WTC11 (cell line): ENCODE measurements at regions not wholly inside any gene's neighbourhood (a gene's known extent, or its start where the extent isn't known, plus 50 kb on each side); places are given as distances from the start of the nearest gene placed in this dataset.

Experiments
- ATAC-seq: fragments of 200-7000 bp; cut with Tn5 transposase; 2 replicates; pipeline ENCODE4 v1.10.0; 2021; ENCODE audit warnings: mild to moderate bottlenecking, moderate library complexity
- CTCF ChIA-PET: fragments of 300-600 bp; sonication (Branson Sonifier 250); formaldehyde crosslinking; loops from one replicate; lab custom pipeline; 2021; ENCODE audit warnings: antibody characterized with exemption; lab: Charles Lee
- POLR2A ChIA-PET: fragments of 350-600 bp; sonication (Branson Sonifier 250); formaldehyde crosslinking; loops from one replicate; lab custom pipeline; 2021; ENCODE audit warnings: antibody characterized with exemption; lab: Charles Lee
- DNase-seq: peaks from one replicate; pipeline ENCODE4 v3.0.0; 2021; ENCODE audit warnings: low spot score
- H3K27ac Mint-ChIP-seq: 2 replicates; pipeline ENCODE4 v1.8.0; 2021; ENCODE audit warnings: mixed read lengths
- H3K27me3 Mint-ChIP-seq: 2 replicates; pipeline ENCODE4 v1.8.0; 2021; ENCODE audit warnings: low read depth, mild to moderate bottlenecking, moderate library complexity, mixed read lengths
- H3K36me3 Mint-ChIP-seq: 2 replicates; pipeline ENCODE4 v1.8.0; 2021; ENCODE audit warnings: mixed read lengths
- H3K4me1 Mint-ChIP-seq: 2 replicates; pipeline ENCODE4 v1.8.0; 2022; ENCODE audit warnings: mixed read lengths
- H3K4me3 Mint-ChIP-seq: 2 replicates; pipeline ENCODE4 v1.8.0; 2021; ENCODE audit warnings: mild to moderate bottlenecking, moderate library complexity, mixed read lengths
- H3K9me3 Mint-ChIP-seq: 2 replicates; pipeline ENCODE4 v1.8.0; 2021; ENCODE audit warnings: mixed read lengths
- FOXP1 ChIP-seq: sonication (generic); formaldehyde crosslinking; IDR thresholded peaks from 2 replicates; pipeline ENCODE4 v1.8.0; 2022; ENCODE audit warnings: missing genetic modification reagents, mild to moderate bottlenecking, moderate library complexity, borderline replicate concordance
- GTF2I ChIP-seq: fragments of 250-450 bp; sonication (Bioruptor Pico); conservative IDR thresholded peaks from 2 replicates; pipeline ENCODE4 v1.4.0; 2021; ENCODE audit warnings: mild to moderate bottlenecking
- MXD4 ChIP-seq: fragments of 250-450 bp; sonication (Bioruptor Pico); IDR thresholded peaks from 2 replicates; pipeline ENCODE4 v1.8.0; 2021; ENCODE audit warnings: mild to moderate bottlenecking, moderate library complexity, borderline replicate concordance
- NR1H2 ChIP-seq: sonication (generic); formaldehyde crosslinking; IDR thresholded peaks from 2 replicates; pipeline ENCODE4 v1.9.0; 2021; ENCODE audit warnings: mild to moderate bottlenecking, moderate library complexity, missing genetic modification reagents
- NR2C2 ChIP-seq: sonication (generic); formaldehyde crosslinking; IDR thresholded peaks from 2 replicates; pipeline ENCODE4 v1.8.0; 2022; ENCODE audit warnings: mild to moderate bottlenecking, missing genetic modification reagents
- RELA ChIP-seq: sonication (generic); formaldehyde crosslinking; IDR thresholded peaks from 2 replicates; pipeline ENCODE4 v1.8.1; 2022; ENCODE audit warnings: missing genetic modification reagents, mild to moderate bottlenecking, borderline replicate concordance
- SP1 ChIP-seq: sonication (generic); formaldehyde crosslinking; conservative IDR thresholded peaks from 2 replicates; pipeline ENCODE4 v1.8.1; 2022; ENCODE audit warnings: missing genetic modification reagents
- TEAD1 ChIP-seq: sonication (generic); formaldehyde crosslinking; IDR thresholded peaks from 2 replicates; pipeline ENCODE4 v1.8.0; 2022; ENCODE audit warnings: mild to moderate bottlenecking, missing genetic modification reagents
- ZBTB21 ChIP-seq: sonication (generic); formaldehyde crosslinking; IDR thresholded peaks from 2 replicates; pipeline ENCODE4 v1.8.1; 2023; ENCODE audit warnings: mild to moderate bottlenecking, missing genetic modification reagents, borderline replicate concordance
- ZNF121 ChIP-seq: sonication (generic); formaldehyde crosslinking; IDR thresholded peaks from 2 replicates; pipeline ENCODE4 v1.8.0; 2023; ENCODE audit warnings: missing genetic modification reagents
- ZNF232 ChIP-seq: sonication (generic); formaldehyde crosslinking; IDR thresholded peaks from 2 replicates; pipeline ENCODE4 v1.8.0; 2022; ENCODE audit warnings: mild to moderate bottlenecking, missing genetic modification reagents
- ZNF263 ChIP-seq: sonication (generic); formaldehyde crosslinking; IDR thresholded peaks from 2 replicates; pipeline ENCODE4 v1.8.1; 2022; ENCODE audit warnings: low read depth, mild to moderate bottlenecking, moderate library complexity, missing genetic modification reagents
- ZNF396 ChIP-seq: fragments of 250-450 bp; sonication (Bioruptor Pico); IDR thresholded peaks from 2 replicates; pipeline ENCODE4 v1.8.0; 2021; ENCODE audit warnings: mild to moderate bottlenecking, moderate library complexity, borderline replicate concordance
- ZNF416 ChIP-seq: fragments of 250-450 bp; sonication (Bioruptor Pico); IDR thresholded peaks from 2 replicates; pipeline ENCODE4 v1.9.0; 2021; ENCODE audit warnings: mild to moderate bottlenecking, inconsistent platforms
- ZNF423 ChIP-seq: fragments of 250-450 bp; sonication (Bioruptor Pico); IDR thresholded peaks from 2 replicates; pipeline ENCODE4 v2.1.2; 2022; ENCODE audit warnings: mild to moderate bottlenecking, moderate library complexity
- TF ChIP-seq, protein P1 (sequence below): sonication (generic); formaldehyde crosslinking; IDR thresholded peaks from 2 replicates; pipeline ENCODE4 v1.8.0; 2022; ENCODE audit warnings: mild to moderate bottlenecking, missing genetic modification reagents
- TF ChIP-seq, protein P2 (sequence below): sonication (generic); formaldehyde crosslinking; IDR thresholded peaks from 2 replicates; pipeline ENCODE4 v1.8.0; 2023; ENCODE audit warnings: missing genetic modification reagents
- TF ChIP-seq, protein P3 (sequence below): fragments of 250-450 bp; sonication (Bioruptor Pico); conservative IDR thresholded peaks from 2 replicates; pipeline ENCODE4 v1.9.0; 2021; ENCODE audit warnings: mild to moderate bottlenecking
- TF ChIP-seq, protein P4 (sequence below): sonication (generic); formaldehyde crosslinking; IDR thresholded peaks from 2 replicates; pipeline ENCODE4 v1.8.1; 2023; ENCODE audit warnings: mild to moderate bottlenecking, missing genetic modification reagents, borderline replicate concordance
- TF ChIP-seq, protein P5 (sequence below): sonication (generic); formaldehyde crosslinking; IDR thresholded peaks from 2 replicates; pipeline ENCODE4 v1.8.0; 2022; ENCODE audit warnings: mild to moderate bottlenecking, missing genetic modification reagents
- TF ChIP-seq, protein P6 (sequence below): sonication (generic); formaldehyde crosslinking; IDR thresholded peaks from 2 replicates; pipeline ENCODE4 v1.8.1; 2023; ENCODE audit warnings: mild to moderate bottlenecking, missing genetic modification reagents, moderate library complexity
- TF ChIP-seq, protein P7 (sequence below): sonication (generic); formaldehyde crosslinking; IDR thresholded peaks from 2 replicates; pipeline ENCODE4 v1.8.1; 2022; ENCODE audit warnings: mild to moderate bottlenecking, missing genetic modification reagents, moderate library complexity, borderline replicate concordance

DNA sequence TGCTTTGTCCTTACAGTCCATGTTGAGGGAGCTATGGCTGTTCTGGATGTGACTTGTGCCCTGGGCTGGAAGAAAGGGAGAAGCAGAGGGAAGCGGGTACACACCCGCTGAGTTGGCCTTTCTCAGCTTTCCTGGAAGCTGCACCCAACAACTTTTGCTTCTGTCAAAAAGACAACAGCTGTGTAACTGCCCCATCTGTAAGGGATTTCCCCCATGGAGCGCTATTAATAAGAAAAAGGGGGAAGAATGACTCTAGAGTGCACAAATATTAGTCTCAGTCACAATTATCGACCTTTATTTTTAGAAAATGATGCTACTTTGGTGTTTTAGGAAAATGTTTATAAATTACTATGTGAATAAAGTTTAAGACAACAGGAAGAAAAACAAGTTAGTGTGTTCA lies 368.3 kb downstream of the RAD51AP2 start (continued):
- TF ChIP-seq, protein P1, sequence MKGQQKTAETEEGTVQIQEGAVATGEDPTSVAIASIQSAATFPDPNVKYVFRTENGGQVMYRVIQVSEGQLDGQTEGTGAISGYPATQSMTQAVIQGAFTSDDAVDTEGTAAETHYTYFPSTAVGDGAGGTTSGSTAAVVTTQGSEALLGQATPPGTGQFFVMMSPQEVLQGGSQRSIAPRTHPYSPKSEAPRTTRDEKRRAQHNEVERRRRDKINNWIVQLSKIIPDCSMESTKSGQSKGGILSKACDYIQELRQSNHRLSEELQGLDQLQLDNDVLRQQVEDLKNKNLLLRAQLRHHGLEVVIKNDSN (CRISPR knock-in tag) = no peak
- TF ChIP-seq, protein P2, sequence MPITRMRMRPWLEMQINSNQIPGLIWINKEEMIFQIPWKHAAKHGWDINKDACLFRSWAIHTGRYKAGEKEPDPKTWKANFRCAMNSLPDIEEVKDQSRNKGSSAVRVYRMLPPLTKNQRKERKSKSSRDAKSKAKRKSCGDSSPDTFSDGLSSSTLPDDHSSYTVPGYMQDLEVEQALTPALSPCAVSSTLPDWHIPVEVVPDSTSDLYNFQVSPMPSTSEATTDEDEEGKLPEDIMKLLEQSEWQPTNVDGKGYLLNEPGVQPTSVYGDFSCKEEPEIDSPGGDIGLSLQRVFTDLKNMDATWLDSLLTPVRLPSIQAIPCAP (CRISPR knock-in tag) = no peak
- TF ChIP-seq FOXP1 (CRISPR knock-in tag) (no peak), ZNF121 (no peak)
- TF ChIP-seq, protein P3, sequence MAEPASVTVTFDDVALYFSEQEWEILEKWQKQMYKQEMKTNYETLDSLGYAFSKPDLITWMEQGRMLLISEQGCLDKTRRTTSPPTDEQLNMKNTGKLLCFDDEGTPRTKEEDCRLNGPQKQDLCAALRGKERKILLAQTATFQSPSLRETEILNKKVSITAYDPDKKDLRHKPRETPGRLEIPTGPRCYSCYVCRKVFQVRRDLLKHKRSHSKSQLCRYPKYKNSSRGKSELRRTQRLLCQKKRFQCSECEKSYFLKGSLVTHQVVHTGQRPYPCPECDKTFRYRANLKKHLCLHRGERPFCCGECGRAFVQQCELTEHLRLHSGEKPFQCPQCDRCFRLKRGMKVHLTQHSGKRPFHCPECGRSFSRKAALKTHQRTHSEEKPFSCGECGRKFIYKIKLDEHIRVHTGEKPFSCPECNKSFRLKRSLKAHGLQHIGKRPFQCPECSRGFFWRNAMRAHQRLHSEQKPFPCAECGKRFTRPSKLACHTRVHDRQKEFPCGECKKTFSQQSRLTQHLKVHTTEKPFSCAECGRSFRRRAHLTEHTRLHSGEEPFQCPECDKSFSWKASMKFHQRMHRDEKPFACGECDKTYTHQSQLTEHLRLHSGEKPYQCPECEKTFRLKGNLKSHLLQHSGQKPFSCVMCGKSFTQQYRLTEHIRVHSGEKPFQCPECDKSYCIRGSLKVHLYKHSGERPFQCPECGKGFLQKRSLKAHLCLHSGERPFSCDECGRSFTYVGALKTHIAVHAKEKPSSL (CRISPR knock-in tag) = no peak

DNA sequence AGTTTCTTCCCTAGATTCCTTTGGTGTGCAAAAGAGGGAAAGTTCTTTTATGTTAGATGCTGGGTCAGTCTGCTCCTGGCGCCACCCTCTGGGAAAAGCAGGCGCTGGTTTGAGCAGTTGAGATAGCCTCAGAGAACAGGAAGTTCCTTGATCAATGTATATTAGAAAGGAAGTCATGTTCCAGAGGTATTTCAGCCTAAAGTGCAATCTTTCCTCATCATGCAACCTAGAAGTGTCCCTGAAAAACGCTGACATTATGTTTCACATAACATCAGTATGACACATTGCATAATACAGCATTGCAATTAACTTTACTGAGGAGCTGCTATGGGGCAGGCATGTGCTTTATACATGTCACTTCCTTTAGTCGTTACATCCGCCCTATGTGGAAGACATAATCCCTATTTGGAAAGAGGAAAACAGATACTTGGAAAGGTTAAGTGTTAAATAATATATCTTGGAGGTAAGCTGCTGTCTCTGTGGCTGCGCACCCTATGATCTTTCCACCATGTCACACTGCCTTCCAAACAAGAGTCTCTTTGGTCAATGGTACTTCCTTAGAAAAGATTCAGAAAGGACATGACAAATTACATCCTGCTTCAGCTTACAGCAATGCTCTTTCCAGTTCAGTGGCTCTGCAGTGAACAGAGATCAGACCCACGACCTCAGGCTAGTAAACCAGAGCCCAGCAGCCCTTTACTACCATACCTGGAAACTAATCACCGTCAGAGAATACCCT lies 369.7 kb downstream of the RAD51AP2 start:
- Mint-ChIP-seq H3K27ac (no peak overlapping the region), H3K4me3 (no peak overlapping the region), H3K27me3 (no peaks in the 10 kb centered on the region), H3K4me1 (peaks cover 37% of the 10 kb centered on the region)
- ChIA-PET CTCF (interaction anchor here (0.7 to 2.7 kb wide), 4 partner anchors 23 to 373 kb away, joined by 3 to 11 read pairs (median 4); no protein-coding TSS in a partner anchor), POLR2A (no interaction called here)
- ATAC-seq = peak; percentile 92
- no peak for TF ChIP-seq ZNF232 (CRISPR knock-in tag)
- no peak for TF ChIP-seq ZNF423 (CRISPR knock-in tag)
- no peak for TF ChIP-seq ZNF396
- TF ChIP-seq, protein P4, sequence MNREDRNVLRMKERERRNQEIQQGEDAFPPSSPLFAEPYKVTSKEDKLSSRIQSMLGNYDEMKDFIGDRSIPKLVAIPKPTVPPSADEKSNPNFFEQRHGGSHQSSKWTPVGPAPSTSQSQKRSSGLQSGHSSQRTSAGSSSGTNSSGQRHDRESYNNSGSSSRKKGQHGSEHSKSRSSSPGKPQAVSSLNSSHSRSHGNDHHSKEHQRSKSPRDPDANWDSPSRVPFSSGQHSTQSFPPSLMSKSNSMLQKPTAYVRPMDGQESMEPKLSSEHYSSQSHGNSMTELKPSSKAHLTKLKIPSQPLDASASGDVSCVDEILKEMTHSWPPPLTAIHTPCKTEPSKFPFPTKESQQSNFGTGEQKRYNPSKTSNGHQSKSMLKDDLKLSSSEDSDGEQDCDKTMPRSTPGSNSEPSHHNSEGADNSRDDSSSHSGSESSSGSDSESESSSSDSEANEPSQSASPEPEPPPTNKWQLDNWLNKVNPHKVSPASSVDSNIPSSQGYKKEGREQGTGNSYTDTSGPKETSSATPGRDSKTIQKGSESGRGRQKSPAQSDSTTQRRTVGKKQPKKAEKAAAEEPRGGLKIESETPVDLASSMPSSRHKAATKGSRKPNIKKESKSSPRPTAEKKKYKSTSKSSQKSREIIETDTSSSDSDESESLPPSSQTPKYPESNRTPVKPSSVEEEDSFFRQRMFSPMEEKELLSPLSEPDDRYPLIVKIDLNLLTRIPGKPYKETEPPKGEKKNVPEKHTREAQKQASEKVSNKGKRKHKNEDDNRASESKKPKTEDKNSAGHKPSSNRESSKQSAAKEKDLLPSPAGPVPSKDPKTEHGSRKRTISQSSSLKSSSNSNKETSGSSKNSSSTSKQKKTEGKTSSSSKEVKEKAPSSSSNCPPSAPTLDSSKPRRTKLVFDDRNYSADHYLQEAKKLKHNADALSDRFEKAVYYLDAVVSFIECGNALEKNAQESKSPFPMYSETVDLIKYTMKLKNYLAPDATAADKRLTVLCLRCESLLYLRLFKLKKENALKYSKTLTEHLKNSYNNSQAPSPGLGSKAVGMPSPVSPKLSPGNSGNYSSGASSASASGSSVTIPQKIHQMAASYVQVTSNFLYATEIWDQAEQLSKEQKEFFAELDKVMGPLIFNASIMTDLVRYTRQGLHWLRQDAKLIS (CRISPR knock-in tag) = no peak
- TF ChIP-seq ZBTB21 = no peak
- no peak for TF ChIP-seq GTF2I (CRISPR knock-in tag)
- TF ChIP-seq, protein P5, sequence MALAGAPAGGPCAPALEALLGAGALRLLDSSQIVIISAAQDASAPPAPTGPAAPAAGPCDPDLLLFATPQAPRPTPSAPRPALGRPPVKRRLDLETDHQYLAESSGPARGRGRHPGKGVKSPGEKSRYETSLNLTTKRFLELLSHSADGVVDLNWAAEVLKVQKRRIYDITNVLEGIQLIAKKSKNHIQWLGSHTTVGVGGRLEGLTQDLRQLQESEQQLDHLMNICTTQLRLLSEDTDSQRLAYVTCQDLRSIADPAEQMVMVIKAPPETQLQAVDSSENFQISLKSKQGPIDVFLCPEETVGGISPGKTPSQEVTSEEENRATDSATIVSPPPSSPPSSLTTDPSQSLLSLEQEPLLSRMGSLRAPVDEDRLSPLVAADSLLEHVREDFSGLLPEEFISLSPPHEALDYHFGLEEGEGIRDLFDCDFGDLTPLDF (CRISPR knock-in tag) = no peak
- TF ChIP-seq, protein P3 (CRISPR knock-in tag) = no peak
- TF ChIP-seq NR2C2 (CRISPR knock-in tag) = no peak
- TF ChIP-seq, protein P6, sequence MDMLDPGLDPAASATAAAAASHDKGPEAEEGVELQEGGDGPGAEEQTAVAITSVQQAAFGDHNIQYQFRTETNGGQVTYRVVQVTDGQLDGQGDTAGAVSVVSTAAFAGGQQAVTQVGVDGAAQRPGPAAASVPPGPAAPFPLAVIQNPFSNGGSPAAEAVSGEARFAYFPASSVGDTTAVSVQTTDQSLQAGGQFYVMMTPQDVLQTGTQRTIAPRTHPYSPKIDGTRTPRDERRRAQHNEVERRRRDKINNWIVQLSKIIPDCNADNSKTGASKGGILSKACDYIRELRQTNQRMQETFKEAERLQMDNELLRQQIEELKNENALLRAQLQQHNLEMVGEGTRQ (CRISPR knock-in tag) = no peak
- no peak for TF ChIP-seq TEAD1 (CRISPR knock-in tag)
- TF ChIP-seq RELA (CRISPR knock-in tag) = no peak
- no peak for TF ChIP-seq ZNF416 (CRISPR knock-in tag)
- TF ChIP-seq NR1H2 (CRISPR knock-in tag) = no peak
- TF ChIP-seq SP1 = no peak
- no peak for TF ChIP-seq ZNF121
- TF ChIP-seq, protein P7, sequence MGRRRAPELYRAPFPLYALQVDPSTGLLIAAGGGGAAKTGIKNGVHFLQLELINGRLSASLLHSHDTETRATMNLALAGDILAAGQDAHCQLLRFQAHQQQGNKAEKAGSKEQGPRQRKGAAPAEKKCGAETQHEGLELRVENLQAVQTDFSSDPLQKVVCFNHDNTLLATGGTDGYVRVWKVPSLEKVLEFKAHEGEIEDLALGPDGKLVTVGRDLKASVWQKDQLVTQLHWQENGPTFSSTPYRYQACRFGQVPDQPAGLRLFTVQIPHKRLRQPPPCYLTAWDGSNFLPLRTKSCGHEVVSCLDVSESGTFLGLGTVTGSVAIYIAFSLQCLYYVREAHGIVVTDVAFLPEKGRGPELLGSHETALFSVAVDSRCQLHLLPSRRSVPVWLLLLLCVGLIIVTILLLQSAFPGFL (CRISPR knock-in tag) = no peak
- no peak for TF ChIP-seq ZNF263
- no peak for TF ChIP-seq MXD4 (CRISPR knock-in tag)
- TF ChIP-seq, all 79 proteins: peak for 0
- Mint-ChIP-seq H3K9me3 (0 out of 2 replicates have a peak, but pooled peaks cover 3% of the 10 kb centered on the region), H3K36me3 (no peaks in the 10 kb centered on the region)
- peak; percentile 55 for DNase-seq
